PC-3 (cell line): ENCODE measurements at regions not wholly inside any gene's neighbourhood (a gene's known extent, or its start where the extent isn't known, plus 50 kb on each side); places are given as distances from the start of the nearest gene placed in this dataset.

Experiments
- ATAC-seq: fragments of 200-7000 bp; cut with Tn5 transposase; 2 replicates; pipeline ENCODE4 v1.9.1; 2020; ENCODE audit warnings: mild to moderate bottlenecking, moderate library complexity
- BruUV-seq: library from RNA; stranded (reverse); fragments of 400-500 nt; replicated peaks from 2 replicates; lab custom pipeline; 2021; lab: Mats Ljungman, UMichigan
- CTCF ChIA-PET: fragments of 300-600 bp; sonication (Branson Sonifier 250); formaldehyde crosslinking; loops from one replicate; lab custom pipeline; 2022; ENCODE audit warnings: antibody characterized with exemption; lab: Charles Lee
- POLR2A ChIA-PET: fragments of 300-600 bp; sonication (Branson Sonifier 250); formaldehyde crosslinking; loops from one replicate; lab custom pipeline; 2022; ENCODE audit warnings: antibody characterized with exemption; ENCODE audit not compliant: unreplicated experiment; lab: Charles Lee
- DNase-seq: peaks from one replicate; pipeline ENCODE4 v3.0.0-alpha.2; 2015
- H2AFZ ChIP-seq: fragments of 300-600 bp; sonication (generic); 2 replicates; pipeline ENCODE4 v1.6.0; 2016; ENCODE audit warnings: antibody characterized with exemption, low read length
- H3F3A ChIP-seq: fragments of 300-600 bp; sonication (generic); one replicate; pipeline ENCODE4 v1.6.0; 2017; ENCODE audit warnings: antibody characterized with exemption, low read length, control low read depth, mild to moderate bottlenecking; ENCODE audit not compliant: unreplicated experiment
- H3K27ac ChIP-seq: fragments of 300-600 bp; sonication (generic); 2 replicates; pipeline ENCODE4 v1.5.1; 2016; ENCODE audit warnings: mild to moderate bottlenecking, low read length
- H3K27me3 ChIP-seq: fragments of 300-600 bp; sonication (generic); 2 replicates; pipeline ENCODE4 v1.6.1; 2016; ENCODE audit warnings: low read length, mixed read lengths
- H3K36me3 ChIP-seq: fragments of 300-600 bp; sonication (generic); 2 replicates; pipeline ENCODE4 v1.6.1; 2016; ENCODE audit warnings: low read depth, mixed run types, low read length, mixed read lengths
- H3K4me1 ChIP-seq: fragments of 300-600 bp; sonication (generic); 2 replicates; pipeline ENCODE4 v1.5.1; 2016; ENCODE audit warnings: low read length; ENCODE audit not compliant: insufficient read depth
- H3K4me2 ChIP-seq: fragments of 300-600 bp; sonication (generic); 2 replicates; pipeline ENCODE4 v1.6.0; 2016; ENCODE audit warnings: low read length
- H3K4me3 ChIP-seq: fragments of 300-600 bp; sonication (generic); 2 replicates; pipeline ENCODE4 v1.5.1; 2016; ENCODE audit warnings: mild to moderate bottlenecking, low read length, mixed read lengths
- H3K79me2 ChIP-seq: fragments of 300-600 bp; sonication (generic); 2 replicates; pipeline ENCODE4 v1.6.1; 2017; ENCODE audit warnings: low read length, mixed read lengths
- H3K9ac ChIP-seq: fragments of 300-600 bp; sonication (generic); 2 replicates; pipeline ENCODE4 v1.6.0; 2016; ENCODE audit warnings: mild to moderate bottlenecking, low read length
- H3K9me2 ChIP-seq: fragments of 300-600 bp; sonication (generic); replicated peaks from 2 replicates; pipeline ENCODE4 v1.6.1; 2016; ENCODE audit warnings: mixed run types, low read length, mixed read lengths
- H3K9me3 ChIP-seq: fragments of 300-600 bp; sonication (generic); 2 replicates; pipeline ENCODE4 v1.6.1; 2016; ENCODE audit warnings: low read length, mixed read lengths
- H4K20me1 ChIP-seq: fragments of 300-600 bp; sonication (generic); 2 replicates; pipeline ENCODE4 v1.6.1; 2016; ENCODE audit warnings: low read length, mixed read lengths
- EZH2 ChIP-seq: fragments of 300-600 bp; sonication (generic); IDR thresholded peaks from one replicate; pipeline ENCODE4 v1.6.1; 2017; ENCODE audit warnings: antibody characterized with exemption, mild to moderate bottlenecking, low read length; ENCODE audit not compliant: unreplicated experiment
- EZH2phosphoT487 ChIP-seq: fragments of 300-600 bp; sonication (generic); IDR thresholded peaks from 2 replicates; pipeline ENCODE4 v1.6.1; 2018; ENCODE audit warnings: mild to moderate bottlenecking, antibody characterized with exemption, low read length, borderline replicate concordance
- intact Hi-C: fragments of 100-400 bp; cut with micrococcal nuclease; formaldehyde crosslinking; loops from 2 replicates; pipeline ENCODE4 v1.9.0; 2023
- TF ChIP-seq, protein P1 (sequence below): fragments of 300-600 bp; sonication (generic); conservative IDR thresholded peaks from 2 replicates; pipeline ENCODE4 v1.5.1; 2017; ENCODE audit warnings: antibody characterized with exemption, low read depth, mild to moderate bottlenecking, low read length

DNA sequence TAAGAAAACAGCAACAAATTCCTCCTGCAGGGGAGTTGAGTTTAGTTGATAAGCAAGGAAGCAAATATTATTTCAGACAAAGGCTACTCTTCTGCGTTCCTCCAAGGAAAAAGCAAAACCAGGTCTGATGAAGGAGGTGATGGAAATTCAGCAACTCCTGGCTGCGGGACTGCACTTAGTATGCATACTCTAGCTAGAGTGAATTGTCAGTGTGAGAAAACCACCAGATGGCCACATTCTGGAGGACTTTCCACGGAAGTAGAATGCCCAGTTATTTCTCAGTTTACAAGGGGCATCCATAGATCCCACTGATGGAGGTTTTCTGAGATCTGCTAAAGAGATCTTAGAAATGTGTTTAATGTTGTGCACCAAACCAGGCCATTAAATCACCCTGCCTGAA is 338.6 kb upstream of the PUDP start:
- BruUV-seq, result no TSS peak
- ChIA-PET POLR2A (no interaction called here), CTCF (no interaction called here)
- H3K9ac ChIP-seq, result no peak overlapping the region
- H3K27me3 ChIP-seq, result peaks cover 10% of the 10 kb centered on the region
- ATAC-seq, result no peak
- no peaks in the 10 kb centered on the region for H3F3A ChIP-seq
- H3K36me3 ChIP-seq, result no peaks in the 10 kb centered on the region
- H2AFZ ChIP-seq, result no peak overlapping the region
- TF ChIP-seq EZH2phosphoT487 (no peak), EZH2 (no peak)
- TF ChIP-seq, protein P1, sequence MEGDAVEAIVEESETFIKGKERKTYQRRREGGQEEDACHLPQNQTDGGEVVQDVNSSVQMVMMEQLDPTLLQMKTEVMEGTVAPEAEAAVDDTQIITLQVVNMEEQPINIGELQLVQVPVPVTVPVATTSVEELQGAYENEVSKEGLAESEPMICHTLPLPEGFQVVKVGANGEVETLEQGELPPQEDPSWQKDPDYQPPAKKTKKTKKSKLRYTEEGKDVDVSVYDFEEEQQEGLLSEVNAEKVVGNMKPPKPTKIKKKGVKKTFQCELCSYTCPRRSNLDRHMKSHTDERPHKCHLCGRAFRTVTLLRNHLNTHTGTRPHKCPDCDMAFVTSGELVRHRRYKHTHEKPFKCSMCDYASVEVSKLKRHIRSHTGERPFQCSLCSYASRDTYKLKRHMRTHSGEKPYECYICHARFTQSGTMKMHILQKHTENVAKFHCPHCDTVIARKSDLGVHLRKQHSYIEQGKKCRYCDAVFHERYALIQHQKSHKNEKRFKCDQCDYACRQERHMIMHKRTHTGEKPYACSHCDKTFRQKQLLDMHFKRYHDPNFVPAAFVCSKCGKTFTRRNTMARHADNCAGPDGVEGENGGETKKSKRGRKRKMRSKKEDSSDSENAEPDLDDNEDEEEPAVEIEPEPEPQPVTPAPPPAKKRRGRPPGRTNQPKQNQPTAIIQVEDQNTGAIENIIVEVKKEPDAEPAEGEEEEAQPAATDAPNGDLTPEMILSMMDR, result no peak
- no peak overlapping the region for H3K4me3 ChIP-seq
- no peaks in the 10 kb centered on the region for H3K79me2 ChIP-seq
- H3K9me2 ChIP-seq, result no peaks in the 10 kb centered on the region
- no peak overlapping the region for H3K4me2 ChIP-seq
- H3K4me1 ChIP-seq, result no peaks in the 10 kb centered on the region
- no peaks in the 10 kb centered on the region for H3K9me3 ChIP-seq
- no peak for DNase-seq
- H3K27ac ChIP-seq, result no peak overlapping the region
- intact Hi-C loops, result no loop called here
- no peaks in the 10 kb centered on the region for H4K20me1 ChIP-seq

DNA sequence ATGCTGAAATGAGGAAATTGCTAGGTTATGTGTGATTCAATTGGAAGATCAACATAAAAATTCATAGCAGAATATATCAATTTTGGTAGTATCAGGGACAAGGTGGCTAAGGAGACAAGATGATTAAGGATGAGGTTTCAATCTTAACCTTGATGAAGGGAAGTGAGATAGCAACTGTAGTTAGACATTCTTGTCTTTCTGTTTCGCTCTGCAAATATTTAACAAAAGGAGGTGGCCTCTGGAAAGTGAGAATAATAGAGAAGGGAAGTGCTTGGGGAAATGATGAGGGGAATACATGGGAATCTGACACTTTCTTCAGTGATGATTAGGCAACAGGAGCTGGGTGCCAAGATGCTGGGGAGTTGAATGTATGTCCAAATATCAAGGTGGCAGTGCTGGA is 337.1 kb upstream of the PUDP start:
- Histone ChIP-seq H3K27ac (no peak overlapping the region), H2AFZ (no peak overlapping the region), H3K9me2 (no peaks in the 10 kb centered on the region), H3K79me2 (no peaks in the 10 kb centered on the region), H3K9ac (no peak overlapping the region), H3K4me2 (no peak overlapping the region), H3K9me3 (no peaks in the 10 kb centered on the region), H3K4me3 (no peak overlapping the region), H4K20me1 (no peaks in the 10 kb centered on the region), H3K27me3 (no peaks in the 10 kb centered on the region), H3K4me1 (no peaks in the 10 kb centered on the region), H3F3A (no peaks in the 10 kb centered on the region), H3K36me3 (no peaks in the 10 kb centered on the region)
- TF ChIP-seq, protein P1, result no peak
- TF ChIP-seq EZH2 (no peak), EZH2phosphoT487 (no peak)
- CTCF ChIA-PET, result no interaction called here
- DNase-seq (no peak), ATAC-seq (no peak)
- intact Hi-C loops, result no loop called here
- no TSS peak for BruUV-seq
- POLR2A ChIA-PET, result no interaction called here

DNA sequence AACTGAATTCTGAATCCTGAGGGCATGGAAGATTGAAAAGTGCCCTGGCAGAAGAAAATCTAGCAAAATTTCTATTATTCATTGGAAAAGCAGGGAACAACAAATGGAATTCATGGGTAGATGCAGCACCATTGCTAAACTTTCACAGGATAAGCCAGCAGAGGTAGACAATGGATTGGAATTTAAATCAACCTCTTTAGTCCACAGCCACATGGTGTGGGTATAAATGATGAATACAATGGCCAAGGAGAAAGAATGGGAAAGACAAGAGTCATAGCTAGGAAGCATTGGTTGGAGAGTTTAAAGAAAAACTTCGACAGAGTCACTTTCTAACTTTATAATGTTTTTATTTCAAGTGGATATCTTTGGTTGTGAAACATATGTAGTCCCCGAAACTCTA is 332.8 kb upstream of the PUDP start:
- CTCF ChIA-PET, result no interaction called here
- intact Hi-C loops, result no loop called here
- no peaks in the 10 kb centered on the region for H3K79me2 ChIP-seq
- BruUV-seq, result no TSS peak
- no peak overlapping the region for H2AFZ ChIP-seq
- no peak for TF ChIP-seq EZH2
- no peak for TF ChIP-seq EZH2phosphoT487
- TF ChIP-seq, protein P1, result no peak
- no peaks in the 10 kb centered on the region for H3K4me1 ChIP-seq
- H3K9me2 ChIP-seq, result no peaks in the 10 kb centered on the region
- no peaks in the 10 kb centered on the region for H4K20me1 ChIP-seq
- H3K9ac ChIP-seq, result no peak overlapping the region
- H3K27me3 ChIP-seq, result no peaks in the 10 kb centered on the region
- POLR2A ChIA-PET, result no interaction called here
- H3K4me2 ChIP-seq, result no peak overlapping the region
- H3K36me3 ChIP-seq, result no peaks in the 10 kb centered on the region
- no peak overlapping the region for H3K27ac ChIP-seq
- no peak overlapping the region for H3K4me3 ChIP-seq
- ATAC-seq, result no peak
- H3F3A ChIP-seq, result no peaks in the 10 kb centered on the region
- DNase-seq, result no peak
- no peaks in the 10 kb centered on the region for H3K9me3 ChIP-seq
